Caco-2 (cell line): ENCODE measurements at regions not wholly inside any gene's neighbourhood (a gene's known extent, or its start where the extent isn't known, plus 50 kb on each side); places are given as distances from the start of the nearest gene placed in this dataset.
A peak's percentile ranks its signal among the peaks of the same experiment; 100 is the strongest.

Source experiments
- BruUV-seq: library from RNA; stranded (reverse); fragments of 400-500 nt; replicated peaks from 2 replicates; lab custom pipeline; 2021; lab: Mats Ljungman, UMichigan
- CTCF ChIA-PET: fragments of 300-600 bp; sonication (Branson Sonifier 250); formaldehyde crosslinking; loops from one replicate; lab custom pipeline; 2022; ENCODE audit warnings: antibody characterized with exemption; lab: Charles Lee
- POLR2A ChIA-PET: fragments of 300-600 bp; sonication (Branson Sonifier 250); formaldehyde crosslinking; loops from one replicate; lab custom pipeline; 2022; ENCODE audit warnings: antibody characterized with exemption; lab: Charles Lee
- DNase-seq, 2 experiments: peaks; one replicate each; pipeline versions ENCODE4 v3.0.0 to v3.0.0-alpha.2; 2020 to 2022
- H3K27me3 ChIP-seq: replicated peaks from 2 replicates; pipeline ENCODE4 v1.6.0; 2011; ENCODE audit warnings: low read length; ENCODE audit not compliant: control insufficient read depth, insufficient read depth
- H3K36me3 ChIP-seq: 2 replicates; pipeline ENCODE4 v1.5.1; 2011; ENCODE audit warnings: low read length; ENCODE audit not compliant: control insufficient read depth, insufficient read depth
- H3K4me1 ChIP-seq: fragments of 250-450 bp; sonication (Bioruptor Pico); 2 replicates; pipeline ENCODE4 v1.5.1; 2020; ENCODE audit warnings: mild to moderate bottlenecking
- H3K4me3 ChIP-seq: 2 replicates; pipeline ENCODE4 v1.5.1; 2011; ENCODE audit warnings: low read depth, mild to moderate bottlenecking, control low read depth, low read length
- H3K9me3 ChIP-seq: fragments of 250-450 bp; sonication (Bioruptor Pico); 2 replicates; pipeline ENCODE4 v1.5.1; 2020; ENCODE audit warnings: mild to moderate bottlenecking, moderate library complexity
- H3K27ac Mint-ChIP-seq: one replicate; pipeline ENCODE4 v1.8.0; 2022; ENCODE audit warnings: mixed read lengths; ENCODE audit not compliant: unreplicated experiment
- H3K27me3 Mint-ChIP-seq: one replicate; pipeline ENCODE4 v1.8.0; 2022; ENCODE audit warnings: mixed read lengths; ENCODE audit not compliant: insufficient read depth, unreplicated experiment
- H3K36me3 Mint-ChIP-seq: one replicate; pipeline ENCODE4 v1.8.0; 2022; ENCODE audit warnings: mild to moderate bottlenecking, mixed read lengths; ENCODE audit not compliant: insufficient read depth, unreplicated experiment
- H3K4me1 Mint-ChIP-seq: one replicate; pipeline ENCODE4 v1.8.0; 2022; ENCODE audit warnings: low read depth, mixed read lengths; ENCODE audit not compliant: unreplicated experiment
- H3K4me3 Mint-ChIP-seq: one replicate; pipeline ENCODE4 v1.8.0; 2022; ENCODE audit warnings: mild to moderate bottlenecking, moderate library complexity, mixed read lengths; ENCODE audit not compliant: unreplicated experiment
- H3K9me3 Mint-ChIP-seq: one replicate; pipeline ENCODE4 v1.8.0; 2022; ENCODE audit warnings: mixed read lengths; ENCODE audit not compliant: unreplicated experiment
- CTCF ChIP-seq, 2 experiments: fragments of 200-600 bp in 1 of 2; IDR thresholded peaks; 1 replicate in 1 of 2; 2 replicates in 1 of 2; pipeline versions ENCODE4 v1.5.1 to v1.8.0; 2011 to 2022; ENCODE audit warnings: antibody characterized with exemption in 1 of 2, control low read depth in 1 of 2, inconsistent platforms in 1 of 2, low read depth in 1 of 2, low read length in 1 of 2, mild to moderate bottlenecking in 1 of 2, moderate library complexity in 1 of 2; ENCODE audit not compliant: insufficient read depth in 1 of 2, severe bottlenecking in 1 of 2, unreplicated experiment in 1 of 2
- intact Hi-C: fragments of 100-400 bp; cut with micrococcal nuclease; formaldehyde crosslinking; loops from one replicate; pipeline ENCODE4 v1.10.0; 2022; ENCODE audit not compliant: unreplicated experiment

DNA sequence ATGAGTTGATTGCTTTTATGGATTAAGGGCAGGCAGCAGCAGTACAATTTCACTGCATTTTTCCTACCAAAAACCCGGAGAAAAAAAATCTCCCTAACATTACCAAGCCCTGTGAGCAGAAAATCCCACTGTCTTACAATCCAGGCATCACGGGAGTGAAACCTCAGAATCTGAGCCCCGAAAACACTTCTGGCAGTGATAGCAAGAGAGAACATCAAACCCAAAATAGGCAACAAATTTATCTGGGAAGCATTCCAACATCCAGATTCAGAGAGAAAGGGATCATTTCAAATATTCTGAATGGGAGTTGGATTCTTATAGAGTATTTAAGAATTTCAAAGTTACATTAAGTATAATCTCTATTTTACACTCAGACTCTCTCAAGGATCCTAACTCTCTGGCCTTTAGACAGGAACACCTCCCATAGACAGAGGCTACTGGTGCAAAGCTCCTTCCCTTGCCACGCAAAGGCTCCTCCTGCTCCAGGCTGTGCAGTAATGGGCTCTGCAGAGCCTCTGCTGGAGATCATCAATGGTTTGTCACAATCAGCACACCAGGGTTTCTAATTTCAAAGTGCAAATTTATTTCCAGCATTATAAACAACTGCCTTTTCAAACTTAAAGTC, 256.9 kb downstream of the PARM1 start:
- no TSS peak for BruUV-seq
- DNase-seq = no peak
- no peaks in the 10 kb centered on the region for H3K4me1 Mint-ChIP-seq
- POLR2A ChIA-PET = no interaction called here
- H3K36me3 Mint-ChIP-seq = no peaks in the 10 kb centered on the region
- intact Hi-C loops = no loop called here
- CTCF ChIA-PET = no interaction called here
- no peaks in the 10 kb centered on the region for H3K4me1 ChIP-seq
- no peaks in the 10 kb centered on the region for H3K9me3 Mint-ChIP-seq
- TF ChIP-seq CTCF (IDR thresholded peaks at IDR 0.05; ENCODE audit: insufficient read depth in 1 of 2, low read depth in 1 of 2, low read length in 1 of 2, severe bottlenecking in 1 of 2, unreplicated experiment in 1 of 2) = no peak
- peaks cover 5% of the 10 kb centered on the region for H3K27me3 Mint-ChIP-seq
- no peaks in the 10 kb centered on the region for H3K36me3 ChIP-seq
- no peak overlapping the region for H3K4me3 ChIP-seq
- no peak overlapping the region for H3K27ac Mint-ChIP-seq
- H3K27me3 ChIP-seq = no peaks in the 10 kb centered on the region
- H3K9me3 ChIP-seq = no peaks in the 10 kb centered on the region
- no peak overlapping the region for H3K4me3 Mint-ChIP-seq

DNA sequence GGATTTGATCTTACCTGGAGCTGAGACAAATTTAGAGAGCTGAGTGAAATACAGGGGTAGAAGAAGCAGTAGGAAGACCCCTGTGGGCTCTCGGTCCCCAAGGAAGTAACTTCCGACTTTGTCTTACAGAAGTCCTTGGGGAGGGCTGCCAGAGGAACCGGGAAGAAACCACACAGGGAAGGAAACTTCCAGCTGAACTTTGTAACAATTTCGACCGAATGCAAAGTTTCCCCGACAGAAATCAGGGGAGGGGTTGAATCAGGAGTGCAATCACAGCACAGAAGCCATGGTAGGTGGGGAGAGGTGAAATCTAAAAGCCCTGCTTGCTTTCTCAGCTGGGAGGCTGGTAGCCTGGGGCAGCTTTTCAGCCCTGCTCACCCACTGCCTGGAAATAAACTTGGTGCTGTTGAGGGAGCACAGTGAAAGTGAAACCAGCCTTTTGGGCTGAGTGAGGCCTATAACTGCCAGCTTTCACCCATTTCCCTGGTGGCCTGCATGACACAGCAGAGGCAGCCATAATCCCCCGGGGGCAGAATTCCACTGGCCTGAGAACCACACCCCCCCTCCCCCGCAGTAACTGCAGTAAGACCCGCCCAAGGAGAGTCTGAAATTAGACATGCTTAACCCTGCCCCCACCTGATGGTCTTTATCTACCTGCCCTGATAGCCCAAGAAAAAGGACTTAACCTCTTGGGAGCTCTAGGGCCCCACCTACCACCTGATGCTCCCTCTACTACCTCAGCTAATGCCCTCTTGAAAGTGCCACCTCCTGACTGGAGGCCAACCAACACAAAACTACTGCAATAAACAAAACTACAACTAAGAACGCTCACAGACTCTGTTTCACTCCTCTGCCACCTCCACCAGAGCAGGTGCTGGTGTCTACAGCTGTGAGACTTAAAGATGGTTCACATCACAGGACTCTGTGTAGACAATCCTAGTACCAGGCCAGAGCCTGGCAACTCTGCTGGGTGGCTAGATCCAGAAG, 248.2 kb downstream of the PARM1 start:
- no TSS peak for BruUV-seq
- H3K27me3 ChIP-seq = no peaks in the 10 kb centered on the region
- no peaks in the 10 kb centered on the region for H3K9me3 ChIP-seq
- ChIA-PET POLR2A (no interaction called here), CTCF (no interaction called here)
- peak; percentile 12 to 54 for DNase-seq
- Mint-ChIP-seq H3K4me1 (no peaks in the 10 kb centered on the region), H3K36me3 (no peaks in the 10 kb centered on the region), H3K27ac (peak overlapping the region; percentile 55), H3K9me3 (peaks cover 22% of the 10 kb centered on the region), H3K4me3 (no peak overlapping the region), H3K27me3 (no peaks in the 10 kb centered on the region)
- intact Hi-C loops = no loop called here
- no peak for TF ChIP-seq CTCF (IDR thresholded peaks at IDR 0.05; ENCODE audit: insufficient read depth in 1 of 2, low read depth in 1 of 2, low read length in 1 of 2, severe bottlenecking in 1 of 2, unreplicated experiment in 1 of 2)
- no peak overlapping the region for H3K4me3 ChIP-seq
- H3K4me1 ChIP-seq = peaks cover 3% of the 10 kb centered on the region; the same call in 1 of the 2 replicates
- no peaks in the 10 kb centered on the region for H3K36me3 ChIP-seq

DNA sequence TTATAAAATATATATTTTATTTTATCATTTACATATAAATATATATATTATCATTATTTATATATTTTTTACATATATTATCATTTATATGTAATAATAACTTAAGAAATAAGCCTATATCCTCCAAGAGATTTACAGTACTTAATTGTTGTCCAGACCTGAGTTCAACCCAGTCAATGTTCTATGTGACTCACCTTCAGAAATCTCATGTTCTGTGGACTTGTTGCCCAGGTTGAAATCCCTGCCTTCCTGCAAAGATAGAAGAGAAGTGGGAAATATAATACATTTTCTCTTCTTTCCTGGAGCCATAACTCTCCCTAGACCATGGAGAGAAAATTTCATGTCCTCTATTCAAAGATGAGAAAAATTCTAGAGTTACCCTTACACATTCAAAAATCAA, 247.3 kb downstream of the PARM1 start:
- Histone ChIP-seq H3K4me3 (no peak overlapping the region), H3K27me3 (no peaks in the 10 kb centered on the region), H3K4me1 (peaks cover 3% of the 10 kb centered on the region; the same call in 1 of the 2 replicates), H3K9me3 (no peaks in the 10 kb centered on the region), H3K36me3 (no peaks in the 10 kb centered on the region)
- no peak overlapping the region for H3K4me3 Mint-ChIP-seq
- BruUV-seq = no TSS peak
- no peak overlapping the region for H3K27ac Mint-ChIP-seq
- ChIA-PET CTCF (no interaction called here), POLR2A (no interaction called here)
- no peaks in the 10 kb centered on the region for H3K27me3 Mint-ChIP-seq
- peaks cover 22% of the 10 kb centered on the region for H3K9me3 Mint-ChIP-seq
- no peaks in the 10 kb centered on the region for H3K4me1 Mint-ChIP-seq
- no peaks in the 10 kb centered on the region for H3K36me3 Mint-ChIP-seq
- DNase-seq = no peak
- no peak for TF ChIP-seq CTCF (IDR thresholded peaks at IDR 0.05; ENCODE audit: insufficient read depth in 1 of 2, low read depth in 1 of 2, low read length in 1 of 2, severe bottlenecking in 1 of 2, unreplicated experiment in 1 of 2)
- intact Hi-C loops = no loop called here
